ELF-1 (cell line): ENCODE measurements at regions not wholly inside any gene's neighbourhood (a gene's known extent, or its start where the extent isn't known, plus 50 kb on each side); places are given as distances from the start of the nearest gene placed in this dataset.
A peak's percentile ranks its signal among the peaks of the same experiment; 100 is the strongest.

Experiments used
- DNase-seq: peaks from one replicate; pipeline ENCODE4 v3.0.0-alpha.2; 2016; ENCODE audit warnings: low read depth, low spot score

DNA sequence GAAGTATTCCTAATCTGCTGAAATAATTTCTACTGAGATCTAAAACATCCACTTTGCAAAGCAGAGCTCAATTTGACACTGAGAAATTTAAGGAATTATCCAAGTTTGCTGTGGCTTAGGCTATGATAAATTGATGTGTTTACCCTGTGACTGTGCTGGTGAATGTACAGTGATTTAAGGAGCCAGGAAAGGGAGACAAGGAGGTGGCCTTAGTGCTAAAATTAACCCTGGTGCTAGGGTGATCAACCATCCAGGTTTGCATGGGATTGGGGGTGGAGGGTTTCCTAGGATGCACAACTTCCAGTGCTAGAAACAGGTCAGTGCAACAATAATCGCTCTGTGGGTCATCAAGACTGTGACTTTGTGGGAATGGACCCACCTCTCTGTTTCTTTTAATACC, 307.5 kb upstream of the SPRED2 start:
- DNase-seq = no peak

DNA sequence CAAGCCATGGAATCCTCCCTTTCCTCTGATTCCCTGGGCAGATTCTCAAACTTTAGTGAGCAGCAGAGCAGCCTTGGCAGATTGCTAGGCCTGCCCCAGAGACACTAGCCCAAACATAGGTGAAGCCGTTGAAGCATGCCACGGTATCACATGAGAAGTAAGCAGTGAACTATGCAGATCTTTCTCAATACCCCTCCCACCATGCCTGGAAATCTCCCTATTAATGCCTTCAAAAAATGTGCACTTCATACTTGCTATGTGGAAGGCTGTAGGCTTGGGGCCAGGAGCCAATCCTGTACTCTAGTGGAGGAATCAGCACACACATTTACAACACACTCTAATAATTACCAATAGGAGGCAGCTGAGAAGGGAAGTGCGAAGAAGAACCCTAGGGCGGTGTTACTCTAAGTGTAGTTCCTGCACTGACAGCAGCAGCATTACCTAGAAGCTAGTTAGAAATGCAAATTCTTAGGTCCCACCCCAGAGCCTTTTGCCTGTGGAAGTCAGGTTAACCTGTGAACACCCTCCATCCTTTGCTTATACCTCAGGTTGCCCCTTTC, 305.1 kb upstream of the SPRED2 start:
- DNase-seq = no peak

GRCh38 chr2:65731476-65731875, 299.1 kb upstream of the SPRED2 start:
- no peak for DNase-seq

DNA sequence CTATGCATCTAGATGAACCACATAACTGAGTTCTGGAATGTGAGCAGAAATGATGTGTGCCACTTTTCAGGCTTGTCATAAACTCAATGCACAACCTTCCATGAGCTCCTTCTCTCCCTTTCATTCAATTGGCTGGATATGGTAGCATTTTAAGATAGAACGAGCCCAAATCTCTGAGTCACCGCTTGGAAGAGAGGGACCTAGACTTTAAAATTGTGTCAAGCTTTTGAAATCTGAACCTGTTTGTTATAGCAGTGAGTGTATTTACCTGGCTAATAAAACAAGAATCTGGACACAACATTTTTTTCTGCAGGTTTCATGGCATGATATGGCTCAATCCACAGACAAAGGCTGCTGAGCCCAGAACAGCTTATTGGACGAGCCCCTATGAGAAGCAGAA, 297.8 kb upstream of the SPRED2 start:
- DNase-seq = no peak

DNA sequence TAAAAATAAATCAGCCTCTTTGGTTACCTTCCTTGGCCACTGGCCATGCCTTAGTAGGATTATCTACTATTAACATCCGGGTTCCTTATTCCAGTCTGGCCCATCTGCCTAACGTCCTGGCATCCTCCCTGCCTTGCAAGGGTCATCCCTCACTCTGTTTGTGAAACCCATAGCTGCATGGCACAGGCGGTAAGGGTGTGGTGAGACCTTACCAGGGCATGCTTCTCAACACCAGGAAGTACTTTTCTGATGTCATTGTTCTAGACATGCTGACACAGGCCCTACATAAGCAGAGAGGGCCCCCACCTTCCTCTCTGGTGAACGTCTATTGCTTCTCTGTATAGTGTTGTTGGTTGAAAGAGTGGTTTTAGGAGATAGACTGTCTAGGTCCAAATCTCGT, 296.8 kb upstream of the SPRED2 start:
- DNase-seq = no peak

DNA sequence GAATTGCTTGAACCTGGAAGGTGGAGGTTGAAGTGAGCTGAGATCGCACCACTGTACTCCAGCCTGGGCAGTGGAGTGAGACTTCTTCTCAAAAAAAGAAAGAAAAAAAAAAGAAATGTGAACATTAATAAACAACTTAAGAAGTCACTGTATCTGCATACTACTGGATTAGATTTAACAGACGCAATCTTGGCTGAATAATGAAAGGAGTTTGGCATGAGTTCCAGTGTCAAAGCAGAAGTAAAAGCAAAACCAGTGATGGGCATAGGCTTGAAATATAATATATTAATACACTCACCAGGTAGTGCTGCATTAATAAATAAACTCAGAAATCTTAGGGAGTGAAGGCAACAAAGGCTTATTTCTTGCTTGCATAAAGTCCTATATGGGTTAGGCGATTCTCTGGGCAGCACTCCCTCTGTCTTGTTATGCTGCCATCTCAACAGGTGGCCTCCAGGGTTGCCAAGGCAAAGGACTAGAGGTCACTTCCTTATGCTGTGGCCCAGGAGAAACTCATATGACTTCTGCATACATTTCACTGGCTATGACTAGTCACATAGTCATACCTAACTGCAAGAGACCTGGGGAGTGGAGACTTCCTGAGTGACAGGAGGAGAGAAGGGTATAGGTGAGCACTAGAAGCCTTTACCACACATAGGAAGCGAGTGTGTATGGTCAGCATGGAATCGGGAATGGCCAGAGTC, 296.2 kb upstream of the SPRED2 start:
- no peak for DNase-seq

DNA sequence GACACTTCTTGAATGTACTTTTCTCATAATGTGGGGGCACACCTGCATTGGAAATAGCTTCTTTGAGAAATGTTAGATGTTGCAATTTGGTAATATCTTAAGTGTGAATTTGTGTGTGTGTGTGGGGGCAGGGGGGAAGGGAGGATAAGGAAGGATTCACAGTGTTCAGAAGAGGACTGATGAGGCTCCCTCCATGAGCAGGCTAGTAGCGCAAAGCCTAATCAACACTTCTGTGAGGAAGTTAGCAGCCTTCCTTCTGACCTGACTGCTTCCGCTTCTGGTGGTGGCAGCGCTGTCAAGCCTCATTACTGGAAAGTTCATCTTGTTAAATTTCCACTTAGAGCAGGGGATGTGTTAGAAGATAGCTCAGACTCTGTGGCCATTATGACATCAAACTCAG, 295.4 kb upstream of the SPRED2 start:
- DNase-seq = no peak

DNA sequence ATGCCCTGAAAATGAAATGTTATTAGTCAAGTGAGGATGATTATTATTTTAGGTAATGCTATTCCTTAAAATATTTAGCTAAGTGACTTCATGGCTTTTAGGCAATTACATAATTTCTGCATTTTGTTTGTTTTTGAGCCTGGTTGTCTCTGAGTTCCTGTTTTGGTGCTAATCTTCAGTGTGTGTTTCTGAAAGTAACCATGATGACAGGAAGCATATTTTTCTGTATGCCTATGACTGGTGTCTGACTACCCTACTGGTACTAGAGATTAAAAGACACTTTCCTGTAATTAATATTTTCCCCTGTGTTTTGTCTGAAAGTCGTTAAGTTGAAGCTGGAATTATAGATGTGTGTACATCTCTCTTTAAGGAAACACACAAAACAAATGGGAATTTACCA, 295.0 kb upstream of the SPRED2 start:
- DNase-seq = no peak

- DNase-seq = no peak
These were observed 292.4 kb upstream of the SPRED2 start for GRCh38 chr2:65724752-65725151.

- DNase-seq = no peak
These were observed 291.9 kb upstream of the SPRED2 start for GRCh38 chr2:65724336-65724735.

DNA sequence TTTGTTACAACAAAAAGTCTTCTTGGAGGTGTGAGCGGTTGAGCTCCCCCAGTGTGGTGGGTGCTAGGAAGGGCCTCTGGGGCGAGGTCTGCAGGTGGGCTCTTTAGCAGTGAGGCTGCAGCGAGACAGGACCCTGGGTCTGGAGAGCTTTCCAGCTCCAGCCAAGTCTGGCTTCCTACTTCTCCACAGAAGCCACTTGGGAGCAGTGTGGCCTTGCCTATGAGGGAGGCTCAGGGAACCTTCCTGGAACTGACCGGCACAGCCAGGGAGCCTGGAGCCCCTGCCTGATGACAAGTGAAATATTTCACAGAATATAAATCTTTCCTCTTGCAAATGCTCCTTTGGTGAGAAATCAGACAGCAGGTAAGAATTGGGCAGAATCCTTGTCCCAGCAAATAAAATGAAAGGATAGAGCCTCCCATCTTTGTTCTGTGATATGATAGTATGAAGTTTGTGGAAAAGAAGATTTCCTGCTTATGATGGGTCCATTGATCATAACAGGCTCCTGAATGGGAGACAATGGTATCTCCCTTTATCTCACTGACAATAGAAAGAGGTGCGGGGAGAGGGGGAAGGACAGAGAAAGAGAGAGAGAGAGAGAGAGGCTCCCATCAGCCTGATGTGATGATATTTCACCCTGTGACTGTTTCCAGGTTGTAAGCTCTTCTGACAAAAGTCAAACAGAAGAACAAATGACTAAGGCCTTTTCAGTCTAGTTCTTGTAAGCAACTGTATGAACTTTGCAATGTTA, 289.8 kb upstream of the SPRED2 start:
- peak; percentile 60 for DNase-seq

DNA sequence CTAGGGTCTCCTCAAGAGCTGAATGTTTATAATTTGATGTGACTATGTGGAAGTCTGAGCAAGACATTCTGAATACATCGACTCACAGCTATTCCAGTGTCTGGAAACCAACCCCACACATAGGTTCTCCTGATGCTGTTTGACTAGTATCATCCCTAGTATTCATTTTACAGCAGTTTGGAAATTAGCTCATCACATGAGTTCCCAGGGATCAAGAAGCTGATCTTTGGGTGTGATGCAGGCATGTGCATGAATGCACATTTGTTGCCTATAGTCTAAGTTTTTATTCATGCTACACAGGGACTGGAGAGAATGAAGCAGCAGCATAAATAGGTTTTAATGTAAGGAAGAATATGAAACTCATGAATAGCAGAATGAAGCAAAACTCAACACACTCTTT, 284.3 kb upstream of the SPRED2 start:
- no peak for DNase-seq

DNA sequence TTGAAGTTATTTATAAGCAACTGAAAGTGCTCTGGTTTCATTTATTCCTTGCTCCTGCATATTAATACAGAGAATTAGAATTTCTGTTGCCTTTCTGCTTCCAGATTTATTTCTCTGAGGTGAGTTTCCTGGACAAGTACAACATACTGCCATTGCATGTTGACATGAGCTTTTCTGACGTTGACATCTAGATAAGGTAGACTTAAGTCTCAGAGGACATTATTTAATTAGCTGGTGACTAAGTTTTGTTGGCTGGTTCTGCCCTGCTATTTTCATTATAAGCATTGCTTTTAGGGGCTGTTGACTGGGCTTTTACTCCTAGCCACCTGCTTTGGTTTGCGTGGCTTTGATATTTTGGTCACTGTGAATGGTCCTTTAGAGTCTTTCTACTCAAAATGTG, 282.9 kb upstream of the SPRED2 start:
- no peak for DNase-seq

- no peak for DNase-seq
These were observed 282.5 kb upstream of the SPRED2 start for GRCh38 chr2:65714866-65715265.

- no peak for DNase-seq
These were observed 279.5 kb upstream of the SPRED2 start for GRCh38 chr2:65711863-65712262.

GRCh38 chr2:65710779-65711295, 278.4 kb upstream of the SPRED2 start:
- peak; percentile 51 for DNase-seq

DNA sequence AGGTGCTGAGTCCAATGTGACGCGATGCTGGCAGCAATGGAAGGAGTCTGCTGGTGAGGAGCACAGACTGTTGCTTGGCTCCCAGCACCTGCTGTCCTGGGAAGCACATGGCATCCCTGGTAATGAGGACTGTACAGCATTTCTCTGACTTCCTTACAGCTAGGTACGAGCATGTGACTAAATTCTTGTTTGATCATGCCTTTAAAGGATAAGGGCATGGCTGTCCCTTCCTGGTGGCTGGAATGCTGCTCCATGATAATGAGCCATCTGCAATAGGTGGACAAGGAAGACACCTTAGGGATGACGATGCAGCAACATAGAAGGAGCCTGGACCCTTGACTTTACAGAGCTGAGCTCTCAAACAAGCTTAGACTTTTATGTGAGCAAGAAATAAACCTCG, 278.0 kb upstream of the SPRED2 start:
- no peak for DNase-seq

GRCh38 chr2:65708086-65708485, 275.7 kb upstream of the SPRED2 start:
- DNase-seq = no peak

DNA sequence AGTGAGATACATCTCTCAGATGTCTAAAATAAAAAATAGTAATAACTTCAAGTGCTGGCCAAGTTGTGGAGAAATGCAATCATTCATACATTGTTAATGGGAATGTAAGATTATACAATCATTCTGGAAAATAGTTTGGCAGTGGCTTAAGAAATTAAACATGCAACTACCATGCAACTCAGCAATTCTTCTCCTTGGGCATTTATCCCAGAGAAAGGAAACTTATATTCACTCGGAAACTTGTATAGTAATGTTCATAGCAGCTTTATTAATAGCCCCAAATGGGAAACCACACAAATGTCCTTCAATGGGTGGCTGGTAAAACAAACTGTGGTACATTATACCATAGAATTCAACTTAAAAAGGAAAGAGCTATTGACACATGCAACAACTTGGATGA, 274.0 kb upstream of the SPRED2 start:
- DNase-seq = no peak

GRCh38 chr2:65701191-65701590, 268.8 kb upstream of the SPRED2 start:
- no peak for DNase-seq

DNA sequence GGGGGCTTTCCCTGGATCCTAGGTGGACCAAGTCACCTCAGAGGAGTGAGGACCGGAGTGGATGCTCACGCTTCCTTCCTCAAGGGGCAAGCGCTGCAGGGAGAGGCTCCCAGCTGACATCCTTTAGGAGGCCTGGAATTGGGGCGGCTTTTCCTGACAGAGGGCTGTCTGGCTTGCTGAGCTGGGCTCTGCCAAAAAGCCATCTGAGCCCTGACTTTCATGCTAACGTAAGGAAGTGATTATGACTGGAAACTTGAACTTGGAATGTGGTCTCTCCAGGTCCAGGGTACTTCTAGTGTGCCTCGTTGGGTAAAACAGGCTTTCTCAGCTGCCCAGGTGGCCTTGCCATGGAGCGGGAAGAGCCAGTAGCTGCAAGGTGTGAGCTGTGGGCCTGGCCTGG, 268.3 kb upstream of the SPRED2 start:
- DNase-seq = no peak

DNA sequence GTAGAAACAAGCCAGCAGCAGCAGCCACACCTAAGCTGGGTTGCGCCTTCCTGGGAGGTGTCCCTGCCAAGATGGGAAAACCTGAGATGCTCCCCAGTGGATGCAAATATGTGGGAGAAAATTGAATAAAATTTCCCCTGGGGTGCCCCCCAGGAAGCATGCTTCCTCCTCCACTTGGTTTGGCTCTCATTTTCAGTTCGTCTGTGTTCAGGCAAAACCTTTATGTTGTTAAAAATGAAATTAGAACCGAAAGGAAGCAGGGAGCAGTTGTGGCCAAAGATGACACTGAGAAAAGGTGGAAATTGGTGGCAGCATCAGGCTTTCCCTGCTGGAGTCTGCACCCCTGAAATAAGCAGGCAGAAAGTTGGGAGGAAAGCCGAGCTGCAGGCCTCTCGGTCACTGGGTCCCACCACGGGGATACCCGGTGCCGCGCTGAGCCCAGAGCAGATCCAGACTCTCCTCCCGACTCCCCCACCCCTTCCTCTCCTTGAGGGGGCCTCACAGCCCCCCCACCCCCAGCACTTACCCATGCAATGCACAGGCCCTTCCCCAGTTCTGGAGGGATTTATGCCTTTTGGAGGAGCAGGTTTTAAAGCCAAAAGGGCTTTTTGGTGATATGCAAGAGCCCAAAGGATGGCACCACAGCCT, 267.7 kb upstream of the SPRED2 start:
- no peak for DNase-seq
